RKO (cell line): ENCODE measurements at regions not wholly inside any gene's neighbourhood (a gene's known extent, or its start where the extent isn't known, plus 50 kb on each side); places are given as distances from the start of the nearest gene placed in this dataset.
"Not testable (repeated sequence)": the region's sequence is repeated elsewhere in the genome, so short reads cannot be mapped to it uniquely, and the experiment has no call there.

Experiments used
- DNase-seq: peaks from one replicate; pipeline ENCODE4 v3.0.0-alpha.2; 2016; ENCODE audit warnings: low spot score

GRCh38 chr4:103853627-103854026, 133.8 kb upstream of the TACR3 start:
- peak; percentile 1 for DNase-seq

GRCh38 chr4:103853146-103853545, 133.4 kb upstream of the TACR3 start:
- no peak for DNase-seq

GRCh38 chr4:103845075-103845474, 125.3 kb upstream of the TACR3 start:
- no peak for DNase-seq

- no peak for DNase-seq
Observed at GRCh38 chr4:103842637-103843239, 123.0 kb upstream of the TACR3 start.

- no peak for DNase-seq
Observed at GRCh38 chr4:103842076-103842475, 122.3 kb upstream of the TACR3 start.

- not testable (repeated sequence) for DNase-seq
Observed at GRCh38 chr4:103810308-103810707, 90.5 kb upstream of the TACR3 start.

GRCh38 chr4:103802766-103803165, 83.0 kb upstream of the TACR3 start:
- DNase-seq = peak; percentile 3

- no peak for DNase-seq
Observed at GRCh38 chr4:103787057-103787456, 67.3 kb upstream of the TACR3 start.

GRCh38 chr4:103786593-103786992, 66.8 kb upstream of the TACR3 start:
- no peak for DNase-seq

- peak; percentile 69 for DNase-seq
Observed at GRCh38 chr4:103786014-103786413, 66.2 kb upstream of the TACR3 start.

GRCh38 chr4:103778221-103778620, 58.4 kb upstream of the TACR3 start:
- DNase-seq = no peak

GRCh38 chr4:103774326-103774825, 54.6 kb upstream of the TACR3 start:
- DNase-seq = no peak

- DNase-seq = no peak
Observed at GRCh38 chr4:103773691-103774231, 54.0 kb upstream of the TACR3 start.
